HCT116 (cell line): ENCODE measurements at regions not wholly inside any gene's neighbourhood (a gene's known extent, or its start where the extent isn't known, plus 50 kb on each side); places are given as distances from the start of the nearest gene placed in this dataset.

Experiments used
- ATAC-seq: fragments of 200-7000 bp; cut with Tn5 transposase; 2 replicates; pipeline ENCODE4 v1.9.1; 2020; ENCODE audit warnings: mild to moderate bottlenecking, moderate library complexity
- BruUV-seq: library from RNA; stranded (reverse); fragments of 400-500 nt; replicated peaks from 2 replicates; lab custom pipeline; 2021; lab: Mats Ljungman, UMichigan
- CTCF ChIA-PET: fragments of 300-600 bp; sonication (Branson Sonifier 250); formaldehyde crosslinking; loops from one replicate; lab custom pipeline; 2021; ENCODE audit warnings: antibody characterized with exemption; lab: Charles Lee
- POLR2A ChIA-PET: fragments of 300-600, 350-600 bp; sonication (Branson Sonifier 250); formaldehyde crosslinking; loops from one replicate; lab custom pipeline; 2021; ENCODE audit warnings: antibody characterized with exemption; lab: Charles Lee
- RAD21 ChIA-PET, 2 experiments: fragments of 300-600 bp; sonication (Branson Sonifier 250); formaldehyde crosslinking; loops; one replicate each; lab custom pipeline; 2023; ENCODE audit warnings: low total read pairs in 2 of 2; ENCODE audit not compliant: uncharacterized antibody in 2 of 2, unreplicated experiment in 2 of 2, low non-redundant PET in 1 of 2; lab: Charles Lee
- DNase-seq: peaks from one replicate; pipeline ENCODE4 v3.0.0-alpha.2; 2010; ENCODE audit warnings: low read depth, low spot score
- H2AFZ ChIP-seq: fragments of 200-600 bp; shearing (Covaris generic), sonication (generic); 2 replicates; pipeline ENCODE4 v1.6.1; 2017; ENCODE audit warnings: low read depth, mixed run types, mixed read lengths, antibody characterized with exemption, low read length; ENCODE audit not compliant: poor library complexity, severe bottlenecking
- H3K27ac ChIP-seq: 2 replicates; pipeline ENCODE4 v1.5.1; 2012; ENCODE audit warnings: low read depth, low read length
- H3K27me3 ChIP-seq: fragments of 200-600 bp; sonication (generic); 2 replicates; pipeline ENCODE4 v1.6.1; 2016; ENCODE audit warnings: mixed run types, low read length, mixed read lengths; ENCODE audit not compliant: insufficient read depth
- H3K36me3 ChIP-seq, 2 experiments: fragments of 200-500 bp in 1 of 2; fragments of 200-600 bp in 1 of 2; sonication (Bioruptor generic) in 1 of 2; sonication (generic) in 1 of 2; 2 replicates each; pipeline versions ENCODE4 v1.5.1 to v1.6.1; 2014 to 2016; ENCODE audit warnings: low read length in 2 of 2, inconsistent platforms in 1 of 2, mixed read lengths in 1 of 2, mixed run types in 1 of 2; ENCODE audit not compliant: insufficient read depth in 2 of 2, control insufficient read depth in 1 of 2
- H3K4me1 ChIP-seq, 2 experiments: fragments of 200-600 bp in 1 of 2; sonication (generic) in 1 of 2; 2 replicates each; pipeline versions ENCODE4 v1.5.1 to v1.6.1; 2012 to 2017; ENCODE audit warnings: low read length in 2 of 2, inconsistent platforms in 1 of 2, mild to moderate bottlenecking in 1 of 2, mixed read lengths in 1 of 2, mixed run types in 1 of 2, moderate library complexity in 1 of 2; ENCODE audit not compliant: insufficient read depth in 2 of 2, control insufficient read depth in 1 of 2
- H3K4me2 ChIP-seq: fragments of 200-600 bp; sonication (generic); 2 replicates; pipeline ENCODE4 v1.6.1; 2017; ENCODE audit warnings: mixed run types, low read length, mixed read lengths
- H3K4me3 ChIP-seq, 2 experiments: fragments of 200-600 bp in 1 of 2; sonication (generic) in 1 of 2; replicated peaks in 1 of 2; 2 replicates each; pipeline ENCODE4 v1.5.1; 2011 to 2016; ENCODE audit warnings: low read length in 2 of 2, control low read depth in 1 of 2, low read depth in 1 of 2, mild to moderate bottlenecking in 1 of 2, mixed read lengths in 1 of 2, mixed run types in 1 of 2
- H3K79me2 ChIP-seq: fragments of 200-600 bp; sonication (generic); 2 replicates; pipeline ENCODE4 v1.6.1; 2017; ENCODE audit warnings: mild to moderate bottlenecking, mixed run types, low read length, moderate library complexity, mixed read lengths; ENCODE audit not compliant: insufficient read depth
- H3K9ac ChIP-seq: fragments of 200-600 bp; sonication (generic); 2 replicates; pipeline ENCODE4 v1.6.1; 2016; ENCODE audit warnings: low read length, mixed read lengths
- H3K9me2 ChIP-seq: fragments of 200-600 bp; sonication (generic), shearing (Covaris generic); 2 replicates; pipeline ENCODE4 v1.6.1; 2017; ENCODE audit warnings: mixed run types, mild to moderate bottlenecking, moderate library complexity; ENCODE audit not compliant: insufficient read depth
- H3K9me3 ChIP-seq, 2 experiments: fragments of 200-500 bp in 1 of 2; fragments of 200-600 bp in 1 of 2; sonication (Bioruptor generic) in 1 of 2; sonication (generic) in 1 of 2; 2 replicates each; pipeline ENCODE4 v1.6.1; 2014 to 2017; ENCODE audit warnings: low read length in 2 of 2, mixed read lengths in 2 of 2, inconsistent platforms in 1 of 2, low read depth in 1 of 2, mild to moderate bottlenecking in 1 of 2, mixed run types in 1 of 2, moderate library complexity in 1 of 2; ENCODE audit not compliant: control insufficient read depth in 1 of 2, insufficient read depth in 1 of 2
- H4K20me1 ChIP-seq: fragments of 200-600 bp; sonication (generic), shearing (Covaris generic); 2 replicates; pipeline ENCODE4 v1.6.1; 2017; ENCODE audit warnings: mixed run types, mild to moderate bottlenecking, moderate library complexity; ENCODE audit not compliant: insufficient read depth
- CBX3 ChIP-seq: IDR thresholded peaks from 2 replicates; pipeline ENCODE4 v1.6.1; 2012; ENCODE audit warnings: low read depth
- EGR1 ChIP-seq: IDR thresholded peaks from 2 replicates; pipeline ENCODE4 v1.6.1; 2012; ENCODE audit warnings: low read depth
- FOSL1 ChIP-seq: IDR thresholded peaks from 2 replicates; pipeline ENCODE4 v1.6.1; 2012; ENCODE audit warnings: low read depth
- POLR2A ChIP-seq: IDR thresholded peaks from 2 replicates; pipeline ENCODE4 v1.7.0; 2011; ENCODE audit warnings: borderline replicate concordance; ENCODE audit not compliant: insufficient read depth, insufficient read length; ENCODE audit errors: extremely low read depth
- POLR2AphosphoS5 ChIP-seq: IDR thresholded peaks from 2 replicates; pipeline ENCODE4 v1.6.1; 2011; ENCODE audit warnings: mild to moderate bottlenecking, low read depth, low read length, moderate library complexity
- RAD21 ChIP-seq: IDR thresholded peaks from 2 replicates; pipeline ENCODE4 v1.6.1; 2012; ENCODE audit warnings: low read depth, mild to moderate bottlenecking
- SP1 ChIP-seq: IDR thresholded peaks from 2 replicates; pipeline ENCODE4 v1.6.1; 2012; ENCODE audit warnings: low read depth
- SRF ChIP-seq: IDR thresholded peaks from 2 replicates; pipeline ENCODE4 v1.6.1; 2012; ENCODE audit warnings: low read depth
- YY1 ChIP-seq: IDR thresholded peaks from 2 replicates; pipeline ENCODE4 v1.6.1; 2011; ENCODE audit warnings: low read length, low read depth, moderate library complexity, mild to moderate bottlenecking; ENCODE audit not compliant: insufficient replicate concordance; ENCODE audit errors: extremely low read depth
- ZFX ChIP-seq: fragments of 450-650 bp; IDR thresholded peaks from 2 replicates; pipeline ENCODE4 v1.6.1; 2017
- intact Hi-C: fragments of 100-400 bp; cut with micrococcal nuclease; formaldehyde crosslinking; loops from 2 replicates; pipeline ENCODE4 v1.10.0; 2022
- TF ChIP-seq, protein P1 (sequence below): IDR thresholded peaks from 2 replicates; pipeline ENCODE4 v1.6.1; 2012
- TF ChIP-seq, protein P2 (sequence below): IDR thresholded peaks from 2 replicates; pipeline ENCODE4 v1.6.1; 2011; ENCODE audit warnings: mild to moderate bottlenecking, low read length, moderate library complexity; ENCODE audit not compliant: insufficient replicate concordance; ENCODE audit errors: extremely low read depth

- H3K27ac ChIP-seq: no peak overlapping the region
- POLR2A ChIA-PET: no interaction called here
- H3K36me3 ChIP-seq: no peaks in the 10 kb centered on the region
- no peak overlapping the region for H2AFZ ChIP-seq
- no peak overlapping the region for H3K4me2 ChIP-seq
- ATAC-seq (no peak), DNase-seq (no peak)
- no peak overlapping the region for H3K4me3 ChIP-seq
- no peaks in the 10 kb centered on the region for H3K9me2 ChIP-seq
- no peak for TF ChIP-seq POLR2AphosphoS5
- TF ChIP-seq POLR2A: no peak
- no peak for TF ChIP-seq SRF
- TF ChIP-seq ZFX: no peak
- no peak for TF ChIP-seq EGR1
- TF ChIP-seq, protein P1, sequence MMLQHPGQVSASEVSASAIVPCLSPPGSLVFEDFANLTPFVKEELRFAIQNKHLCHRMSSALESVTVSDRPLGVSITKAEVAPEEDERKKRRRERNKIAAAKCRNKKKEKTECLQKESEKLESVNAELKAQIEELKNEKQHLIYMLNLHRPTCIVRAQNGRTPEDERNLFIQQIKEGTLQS: no peak
- TF ChIP-seq SP1: no peak
- TF ChIP-seq YY1: no peak
- no peak for TF ChIP-seq FOSL1
- TF ChIP-seq, protein P2, sequence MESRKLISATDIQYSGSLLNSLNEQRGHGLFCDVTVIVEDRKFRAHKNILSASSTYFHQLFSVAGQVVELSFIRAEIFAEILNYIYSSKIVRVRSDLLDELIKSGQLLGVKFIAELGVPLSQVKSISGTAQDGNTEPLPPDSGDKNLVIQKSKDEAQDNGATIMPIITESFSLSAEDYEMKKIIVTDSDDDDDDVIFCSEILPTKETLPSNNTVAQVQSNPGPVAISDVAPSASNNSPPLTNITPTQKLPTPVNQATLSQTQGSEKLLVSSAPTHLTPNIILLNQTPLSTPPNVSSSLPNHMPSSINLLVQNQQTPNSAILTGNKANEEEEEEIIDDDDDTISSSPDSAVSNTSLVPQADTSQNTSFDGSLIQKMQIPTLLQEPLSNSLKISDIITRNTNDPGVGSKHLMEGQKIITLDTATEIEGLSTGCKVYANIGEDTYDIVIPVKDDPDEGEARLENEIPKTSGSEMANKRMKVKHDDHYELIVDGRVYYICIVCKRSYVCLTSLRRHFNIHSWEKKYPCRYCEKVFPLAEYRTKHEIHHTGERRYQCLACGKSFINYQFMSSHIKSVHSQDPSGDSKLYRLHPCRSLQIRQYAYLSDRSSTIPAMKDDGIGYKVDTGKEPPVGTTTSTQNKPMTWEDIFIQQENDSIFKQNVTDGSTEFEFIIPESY: no peak
- no peak for TF ChIP-seq CBX3
- no peak for TF ChIP-seq RAD21
- no peaks in the 10 kb centered on the region for H3K9me3 ChIP-seq
- no TSS peak for BruUV-seq
- intact Hi-C loops: no loop called here
- no peaks in the 10 kb centered on the region for H3K4me1 ChIP-seq
- CTCF ChIA-PET: no interaction called here
- no peak overlapping the region for H3K9ac ChIP-seq
- no peaks in the 10 kb centered on the region for H4K20me1 ChIP-seq
- RAD21 ChIA-PET: no interaction called here
- no peaks in the 10 kb centered on the region for H3K27me3 ChIP-seq
- no peaks in the 10 kb centered on the region for H3K79me2 ChIP-seq
Measured at GRCh38 chr1:185449378-185450059, 132.5 kb upstream of the IVNS1ABP start.
